Astrocyte (in vitro differentiated cells and primary cell): ENCODE measurements at regions not wholly inside any gene's neighbourhood (a gene's known extent, or its start where the extent isn't known, plus 50 kb on each side); places are given as distances from the start of the nearest gene placed in this dataset.

Experiments used
- CTCF ChIP-seq: IDR thresholded peaks from 2 replicates; pipeline ENCODE4 v1.5.1; 2011; ENCODE audit warnings: low read depth, mild to moderate bottlenecking, inconsistent platforms, low read length, moderate library complexity; ENCODE audit not compliant: insufficient read depth
- EZH2 ChIP-seq: IDR thresholded peaks from 2 replicates; pipeline ENCODE4 v1.6.1; 2012; ENCODE audit warnings: mild to moderate bottlenecking, low read length, inconsistent platforms; ENCODE audit not compliant: insufficient read depth

GRCh38 chr9:85136987-85137386 lies 467.5 kb downstream of the NTRK2 start:
- no peak for TF ChIP-seq CTCF
- TF ChIP-seq EZH2 = no peak
